ENCODE measurements at regions not wholly inside any gene's neighbourhood (a gene's known extent, or its start where the extent isn't known, plus 50 kb on each side); places are given as distances from the start of the nearest gene placed in this dataset.

- TF ChIP-seq POLR2AphosphoS5 (IDR thresholded peaks at IDR 0.05; ENCODE audit: low read depth, low read length): no peak
- TF ChIP-seq SAP30 (IDR thresholded peaks at IDR 0.05; ENCODE audit: insufficient read depth, insufficient replicate concordance, low read length): no peak
- no peak for TF ChIP-seq BACH1 (IDR thresholded peaks at IDR 0.05; ENCODE audit: low read length)
Observed at GRCh38 chr2:15689654-15690053, 98.0 kb downstream of the DDX1 start (continued).
